ENCODE measurements at regions not wholly inside any gene's neighbourhood (a gene's known extent, or its start where the extent isn't known, plus 50 kb on each side); places are given as distances from the start of the nearest gene placed in this dataset.

- TF ChIP-seq CTCF (IDR thresholded peaks at IDR 0.05 in 4 of 5, conservative IDR thresholded peaks at IDR 0.05 in 1 of 5) (no peak), POLR2A (IDR thresholded peaks at IDR 0.05) (no peak)
Observed at GRCh38 chr11:104225047-104225446, 61.1 kb upstream of the PDGFD start.
